ENCODE measurements at regions not wholly inside any gene's neighbourhood (a gene's known extent, or its start where the extent isn't known, plus 50 kb on each side); places are given as distances from the start of the nearest gene placed in this dataset.

DNA sequence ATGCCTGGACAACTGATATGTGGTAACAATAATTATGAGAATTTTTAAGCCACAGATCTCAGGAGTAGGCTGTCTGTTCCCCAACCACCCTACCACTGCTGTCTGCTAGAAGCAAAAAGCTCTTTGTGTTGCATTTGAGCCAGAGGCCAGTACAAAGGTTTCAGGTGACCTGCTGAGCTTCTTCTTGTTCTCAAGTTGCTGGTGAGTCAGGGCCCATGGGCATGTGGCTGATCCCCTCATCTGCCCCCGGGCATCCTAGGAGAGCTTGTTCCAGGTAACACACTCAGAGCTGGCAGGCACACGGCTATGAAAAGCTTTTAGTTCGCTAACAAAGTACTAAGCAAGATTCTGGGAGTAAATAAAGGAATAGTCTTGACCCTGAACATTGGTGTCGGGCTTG is 285.3 kb downstream of the CDC5L start:
- TF ChIP-seq, protein P1, sequence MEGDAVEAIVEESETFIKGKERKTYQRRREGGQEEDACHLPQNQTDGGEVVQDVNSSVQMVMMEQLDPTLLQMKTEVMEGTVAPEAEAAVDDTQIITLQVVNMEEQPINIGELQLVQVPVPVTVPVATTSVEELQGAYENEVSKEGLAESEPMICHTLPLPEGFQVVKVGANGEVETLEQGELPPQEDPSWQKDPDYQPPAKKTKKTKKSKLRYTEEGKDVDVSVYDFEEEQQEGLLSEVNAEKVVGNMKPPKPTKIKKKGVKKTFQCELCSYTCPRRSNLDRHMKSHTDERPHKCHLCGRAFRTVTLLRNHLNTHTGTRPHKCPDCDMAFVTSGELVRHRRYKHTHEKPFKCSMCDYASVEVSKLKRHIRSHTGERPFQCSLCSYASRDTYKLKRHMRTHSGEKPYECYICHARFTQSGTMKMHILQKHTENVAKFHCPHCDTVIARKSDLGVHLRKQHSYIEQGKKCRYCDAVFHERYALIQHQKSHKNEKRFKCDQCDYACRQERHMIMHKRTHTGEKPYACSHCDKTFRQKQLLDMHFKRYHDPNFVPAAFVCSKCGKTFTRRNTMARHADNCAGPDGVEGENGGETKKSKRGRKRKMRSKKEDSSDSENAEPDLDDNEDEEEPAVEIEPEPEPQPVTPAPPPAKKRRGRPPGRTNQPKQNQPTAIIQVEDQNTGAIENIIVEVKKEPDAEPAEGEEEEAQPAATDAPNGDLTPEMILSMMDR (IDR thresholded peaks at IDR 0.05; ENCODE audit: borderline replicate concordance, extremely low read depth, low read length, poor library complexity, severe bottlenecking) = no peak
- no peak for TF ChIP-seq EZH2 (IDR thresholded peaks at IDR 0.05; ENCODE audit: borderline replicate concordance, low read depth, low read length, severe bottlenecking)
